Activated CD8-positive, alpha-beta T cell treated with anti-CD3 and anti-CD28 coated beads for 36 hours (primary cell): ENCODE measurements at regions not wholly inside any gene's neighbourhood (a gene's known extent, or its start where the extent isn't known, plus 50 kb on each side); places are given as distances from the start of the nearest gene placed in this dataset.

ENCODE experiments used
- ATAC-seq: fragments of 200-7000 bp; cut with Tn5 transposase; one replicate; pipeline ENCODE4 v1.10.0; 2021; ENCODE audit warnings: mild to moderate bottlenecking, moderate library complexity
- CTCF ChIA-PET: fragments of 350-600 bp; sonication (Branson Sonifier 250); formaldehyde crosslinking; loops from one replicate; lab custom pipeline; 2021; ENCODE audit warnings: antibody characterized with exemption; lab: Charles Lee
- POLR2A ChIA-PET: fragments of 350-600 bp; sonication (Branson Sonifier 250); formaldehyde crosslinking; loops from one replicate; lab custom pipeline; 2021; ENCODE audit warnings: antibody characterized with exemption; lab: Charles Lee
- DNase-seq: peaks from one replicate; pipeline ENCODE4 v3.0.0-alpha.2; 2020
- H3K27ac Mint-ChIP-seq: one replicate; pipeline ENCODE4 v1.8.0; 2021; ENCODE audit warnings: mild to moderate bottlenecking, mixed read lengths
- H3K27me3 Mint-ChIP-seq: one replicate; pipeline ENCODE4 v1.8.0; 2021; ENCODE audit warnings: mixed read lengths
- H3K36me3 Mint-ChIP-seq: one replicate; pipeline ENCODE4 v1.8.0; 2021; ENCODE audit warnings: low read depth, mixed read lengths
- H3K4me1 Mint-ChIP-seq: one replicate; pipeline ENCODE4 v1.8.0; 2021; ENCODE audit warnings: low read depth, mixed read lengths
- H3K4me3 Mint-ChIP-seq: one replicate; pipeline ENCODE4 v1.8.0; 2021; ENCODE audit warnings: mild to moderate bottlenecking, moderate library complexity, mixed read lengths
- H3K9me3 Mint-ChIP-seq: one replicate; pipeline ENCODE4 v1.8.0; 2021; ENCODE audit warnings: mixed read lengths
- CTCF ChIP-seq: fragments of 200-600 bp; IDR thresholded peaks from one replicate; pipeline ENCODE4 v1.8.0; 2022; ENCODE audit warnings: antibody characterized with exemption, mild to moderate bottlenecking
- intact Hi-C: fragments of 100-400 bp; cut with micrococcal nuclease; formaldehyde crosslinking; loops from one replicate; pipeline ENCODE4 v1.10.0; 2022

GRCh38 chr15:98025237-98025636 is 64.7 kb downstream of the ARRDC4 start:
- TF ChIP-seq CTCF = no peak
- no peak overlapping the region for H3K4me3 Mint-ChIP-seq
- POLR2A ChIA-PET = no interaction called here

GRCh38 chr15:98034731-98035130 is 74.2 kb downstream of the ARRDC4 start:
- intact Hi-C loops = no loop called here
- CTCF ChIA-PET = no interaction called here
- H3K4me1 Mint-ChIP-seq = no peaks in the 10 kb centered on the region
- H3K27ac Mint-ChIP-seq = no peak overlapping the region
- no peak for TF ChIP-seq CTCF
- POLR2A ChIA-PET = interaction anchor here (0.6 kb wide), 1 partner anchor 318 kb away, joined by 3 read pairs; no protein-coding TSS in a partner anchor
- no peak for ATAC-seq
- no peaks in the 10 kb centered on the region for H3K9me3 Mint-ChIP-seq
- no peaks in the 10 kb centered on the region for H3K27me3 Mint-ChIP-seq
- H3K4me3 Mint-ChIP-seq = no peak overlapping the region
- H3K36me3 Mint-ChIP-seq = no peaks in the 10 kb centered on the region
- DNase-seq = no peak

More at GRCh38 chr15:98025237-98025636, 64.7 kb downstream of the ARRDC4 start:
- Mint-ChIP-seq H3K36me3 (no peaks in the 10 kb centered on the region), H3K27ac (no peak overlapping the region), H3K9me3 (peaks cover 9% of the 10 kb centered on the region), H3K27me3 (peaks cover 1% of the 10 kb centered on the region), H3K4me1 (no peaks in the 10 kb centered on the region)
- DNase-seq = no peak
- intact Hi-C loops = no loop called here
- CTCF ChIA-PET = no interaction called here
- ATAC-seq = no peak

GRCh38 chr15:98035134-98035533 is 74.6 kb downstream of the ARRDC4 start:
- DNase-seq (no peak), ATAC-seq (no peak)
- TF ChIP-seq CTCF = no peak
- Mint-ChIP-seq H3K9me3 (no peaks in the 10 kb centered on the region), H3K36me3 (no peaks in the 10 kb centered on the region), H3K4me1 (no peaks in the 10 kb centered on the region), H3K27ac (no peak overlapping the region), H3K4me3 (no peak overlapping the region), H3K27me3 (no peaks in the 10 kb centered on the region)
- intact Hi-C loops = no loop called here
- ChIA-PET CTCF (no interaction called here), POLR2A (no interaction called here)

- Mint-ChIP-seq H3K4me1 (no peaks in the 10 kb centered on the region), H3K4me3 (no peak overlapping the region), H3K27ac (no peak overlapping the region), H3K9me3 (no peaks in the 10 kb centered on the region), H3K36me3 (no peaks in the 10 kb centered on the region), H3K27me3 (no peaks in the 10 kb centered on the region)
- DNase-seq = no peak
- CTCF ChIA-PET = no interaction called here
- intact Hi-C loops = no loop called here
- POLR2A ChIA-PET = no interaction called here
- no peak for TF ChIP-seq CTCF
- ATAC-seq = no peak
Measured at GRCh38 chr15:98035577-98036010, 75.1 kb downstream of the ARRDC4 start.

- CTCF ChIA-PET = no interaction called here
- H3K9me3 Mint-ChIP-seq = no peaks in the 10 kb centered on the region
- H3K4me1 Mint-ChIP-seq = no peaks in the 10 kb centered on the region
- no peak for ATAC-seq
- H3K27ac Mint-ChIP-seq = no peak overlapping the region
- H3K36me3 Mint-ChIP-seq = no peaks in the 10 kb centered on the region
- intact Hi-C loops = no loop called here
- no peak for TF ChIP-seq CTCF
- no peak overlapping the region for H3K4me3 Mint-ChIP-seq
- no peak for DNase-seq
- H3K27me3 Mint-ChIP-seq = no peaks in the 10 kb centered on the region
- POLR2A ChIA-PET = no interaction called here
Measured at GRCh38 chr15:98039596-98039995, 79.1 kb downstream of the ARRDC4 start.
